GM19395 (cell line): ENCODE measurements at regions not wholly inside any gene's neighbourhood (a gene's known extent, or its start where the extent isn't known, plus 50 kb on each side); places are given as distances from the start of the nearest gene placed in this dataset.
"Not testable (repeated sequence)": the region's sequence is repeated elsewhere in the genome, so short reads cannot be mapped to it uniquely, and the experiment has no call there.

Experiments used
- ATAC-seq: cut with Tn5 transposase; IDR thresholded peaks from one replicate; pipeline ENCODE4 v1.9.1; 2021; ENCODE audit warnings: mild to moderate bottlenecking, moderate library complexity; ENCODE audit not compliant: unreplicated experiment

GRCh38 chr5:162209005-162209605, 141.5 kb downstream of the GABRG2 start:
- ATAC-seq, result peak; percentile 99

- no peak for ATAC-seq
These were observed 147.0 kb downstream of the GABRG2 start for GRCh38 chr5:162214551-162214950.

- ATAC-seq, result no peak
These were observed 149.5 kb downstream of the GABRG2 start for GRCh38 chr5:162217037-162217436.

GRCh38 chr5:162221910-162222309, 154.3 kb downstream of the GABRG2 start:
- no peak for ATAC-seq

DNA sequence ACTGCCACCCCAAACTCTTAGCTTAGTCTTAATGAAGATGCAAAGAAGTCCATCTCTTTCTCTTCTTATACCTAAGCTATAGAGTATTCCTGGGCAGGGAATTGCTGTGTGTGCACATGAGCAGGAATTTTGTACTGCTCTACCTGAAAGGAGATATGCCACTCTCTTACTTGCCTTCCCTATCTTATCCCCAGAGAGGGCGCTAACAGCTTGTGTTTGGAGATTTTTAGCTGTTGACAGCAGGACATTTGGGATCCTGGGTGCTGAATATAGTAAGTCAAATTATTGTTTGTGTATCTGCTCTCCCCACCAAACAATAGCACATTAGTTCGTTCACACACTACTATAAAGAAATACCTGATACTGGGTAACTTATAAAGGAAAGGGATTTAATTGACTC, 159.5 kb downstream of the GABRG2 start:
- no peak for ATAC-seq

DNA sequence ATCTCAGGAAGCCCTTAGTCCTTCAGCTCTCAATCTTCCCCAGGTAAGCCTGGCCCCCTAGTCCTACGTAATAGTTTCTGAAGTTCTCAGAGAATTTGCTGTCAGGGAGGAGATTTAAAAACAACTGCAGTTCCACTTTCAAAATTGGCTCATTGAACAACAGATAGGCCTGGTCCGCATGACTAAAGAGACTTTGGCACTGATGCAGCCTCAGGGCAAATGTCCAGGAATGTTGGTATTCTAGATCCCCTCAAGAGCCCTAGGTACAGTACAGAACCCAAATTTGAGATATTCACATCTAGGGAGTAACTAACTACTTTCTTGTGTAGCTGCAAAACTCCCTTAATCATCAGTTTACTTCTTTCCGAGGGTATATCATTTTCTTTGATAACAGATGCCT, 162.8 kb downstream of the GABRG2 start:
- no peak for ATAC-seq

GRCh38 chr5:162231522-162231921, 163.9 kb downstream of the GABRG2 start:
- ATAC-seq, result no peak

DNA sequence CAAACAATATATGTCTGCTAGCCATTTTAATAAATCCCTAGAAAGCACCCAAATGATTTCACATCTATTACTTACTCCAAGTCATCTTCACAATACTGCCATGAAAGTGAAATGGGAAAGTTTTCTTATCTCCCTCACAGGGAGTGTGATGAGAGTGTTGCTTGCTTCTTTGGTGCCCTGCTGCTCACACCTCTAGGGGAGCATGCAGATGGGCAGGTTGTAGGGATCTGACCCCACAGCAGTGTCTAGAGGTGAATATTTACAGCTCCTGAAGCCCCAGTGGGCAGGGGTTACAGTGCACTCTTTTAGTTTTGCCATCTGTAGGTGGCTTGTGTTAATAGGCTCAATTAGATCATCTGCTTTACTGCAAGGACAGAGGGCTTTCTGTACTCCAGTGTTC, 173.2 kb downstream of the GABRG2 start:
- no peak for ATAC-seq

- ATAC-seq, result no peak
These were observed 174.8 kb downstream of the GABRG2 start for GRCh38 chr5:162242416-162242815.

DNA sequence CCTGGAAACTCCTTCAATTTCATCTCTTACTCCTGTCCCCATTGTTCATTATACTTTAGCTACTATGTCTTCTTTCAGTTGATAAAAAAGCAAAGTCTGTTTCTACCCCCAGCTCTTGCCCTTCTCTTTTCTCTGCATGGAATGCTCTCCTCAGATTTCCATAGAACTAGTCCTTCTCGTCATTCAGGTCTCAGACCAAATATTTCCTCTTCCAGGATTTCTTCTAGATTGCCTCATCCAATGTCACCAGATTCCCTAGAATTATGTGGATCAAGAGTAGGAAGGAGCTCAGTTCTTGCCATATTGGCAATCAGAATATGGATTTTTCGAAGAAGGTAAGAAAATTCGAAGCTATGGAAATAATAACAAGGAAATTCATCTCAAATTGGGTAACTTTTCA, 176.1 kb downstream of the GABRG2 start:
- no peak for ATAC-seq

- ATAC-seq, result peak; percentile 59
These were observed 180.6 kb downstream of the GABRG2 start for GRCh38 chr5:162248107-162248713.

GRCh38 chr5:162256711-162257110, 189.1 kb downstream of the GABRG2 start:
- ATAC-seq, result no peak

- ATAC-seq, result no peak
These were observed 201.3 kb downstream of the GABRG2 start for GRCh38 chr5:162268694-162269481.

DNA sequence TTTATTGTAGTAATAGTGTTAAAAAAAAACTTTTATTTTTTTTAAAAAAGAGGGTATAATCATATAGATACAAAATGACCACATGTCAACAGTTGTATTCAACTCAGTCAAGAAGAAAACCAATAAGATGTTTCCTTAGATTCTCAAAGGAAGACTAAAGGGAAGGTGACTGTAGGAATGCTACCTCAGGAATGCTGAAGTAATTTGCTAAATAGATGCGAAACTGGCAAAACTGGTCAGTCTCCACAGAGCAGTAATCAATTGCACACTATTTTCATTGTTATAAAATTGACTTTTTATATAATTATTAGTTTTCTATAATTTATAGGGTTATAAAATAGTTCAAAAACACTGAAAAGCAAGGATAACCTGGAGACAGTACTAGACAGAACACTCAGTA, 204.8 kb downstream of the GABRG2 start:
- no peak for ATAC-seq

GRCh38 chr5:162274679-162275078, 207.1 kb downstream of the GABRG2 start:
- ATAC-seq, result no peak

DNA sequence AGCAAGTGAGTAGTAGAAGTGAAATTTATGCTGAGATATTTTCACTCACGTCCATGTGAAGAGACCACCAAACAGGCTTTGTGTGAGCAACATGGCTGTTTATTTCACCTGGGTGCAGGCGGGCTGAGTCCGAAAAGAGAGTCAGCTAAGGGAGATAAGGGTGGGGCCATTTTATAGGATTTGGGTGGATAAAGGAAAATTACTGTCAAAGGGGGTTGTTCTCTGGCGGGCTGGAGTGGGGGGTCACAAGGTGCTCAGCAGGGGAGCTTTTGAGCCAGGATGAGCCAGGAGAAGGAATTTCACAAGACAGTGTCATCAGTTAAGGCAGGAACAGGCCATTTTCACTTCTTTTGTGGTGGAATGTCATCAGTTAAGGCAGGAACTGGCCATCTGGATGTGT, 207.8 kb downstream of the GABRG2 start:
- not testable (repeated sequence) for ATAC-seq

GRCh38 chr5:162282191-162282590, 214.6 kb downstream of the GABRG2 start:
- no peak for ATAC-seq

DNA sequence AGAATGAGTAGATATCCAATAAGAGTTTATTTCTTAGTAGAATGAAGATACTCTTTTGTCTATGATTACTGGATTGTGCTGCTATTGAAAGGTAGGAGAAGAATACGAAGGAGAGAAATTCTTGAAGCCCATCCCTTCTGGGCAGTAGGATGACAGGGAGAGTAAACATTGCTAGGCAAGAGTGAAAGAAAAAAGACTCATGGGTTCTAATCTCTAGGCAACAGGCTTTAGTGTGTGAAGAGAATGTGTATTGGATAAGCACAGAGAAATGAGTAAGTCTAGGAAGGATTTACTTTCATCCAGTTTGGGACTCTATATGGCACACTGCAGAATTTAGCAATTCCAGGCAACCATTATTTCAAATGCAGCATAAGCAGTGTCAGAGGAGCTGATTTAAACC, 216.0 kb downstream of the GABRG2 start:
- ATAC-seq, result no peak

GRCh38 chr5:162288647-162289296, 221.2 kb downstream of the GABRG2 start:
- ATAC-seq, result peak; percentile 62

- no peak for ATAC-seq
These were observed 221.9 kb downstream of the GABRG2 start for GRCh38 chr5:162289489-162289888.

GRCh38 chr5:162299793-162300192, 232.2 kb downstream of the GABRG2 start:
- ATAC-seq, result no peak

GRCh38 chr5:162301356-162301755, 233.8 kb downstream of the GABRG2 start:
- ATAC-seq, result no peak
